Lung (tissue), 11 donors: ENCODE measurements at regions not wholly inside any gene's neighbourhood (a gene's known extent, or its start where the extent isn't known, plus 50 kb on each side); places are given as distances from the start of the nearest gene placed in this dataset.

ENCODE experiments used
- ATAC-seq: fragments of 200-7000 bp; cut with Tn5 transposase; one replicate; pipeline ENCODE4 v1.9.1; 2020; ENCODE audit warnings: moderate number of reproducible peaks; ENCODE audit not compliant: insufficient read depth, low FRiP score
- DNase-seq, 3 donors: peaks; one replicate each; pipeline ENCODE4 v3.0.0-alpha.2; 2013 to 2017
- H3K27ac ChIP-seq, 2 donors: one replicate each; pipeline ENCODE4 v1.5.1; 2013; ENCODE audit warnings: mild to moderate bottlenecking in 2 of 2, moderate library complexity in 2 of 2, control low read depth in 1 of 2, inconsistent platforms in 1 of 2, low read depth in 1 of 2, low read length in 1 of 2
- H3K27me3 ChIP-seq, 3 donors: one replicate each; pipeline ENCODE4 v1.5.1; 2013; ENCODE audit warnings: low read length in 2 of 3; ENCODE audit not compliant: control insufficient read depth in 3 of 3, insufficient read depth in 3 of 3
- H3K36me3 ChIP-seq, 4 donors: one replicate each; pipeline ENCODE4 v1.5.1; 2013; ENCODE audit warnings: low read length in 4 of 4, mild to moderate bottlenecking in 1 of 4, moderate library complexity in 1 of 4; ENCODE audit not compliant: control insufficient read depth in 4 of 4, insufficient read depth in 4 of 4
- H3K4me1 ChIP-seq, 5 donors: one replicate each; pipeline ENCODE4 v1.5.1; 2013; ENCODE audit warnings: low read length in 5 of 5, mild to moderate bottlenecking in 2 of 5, moderate library complexity in 1 of 5; ENCODE audit not compliant: control insufficient read depth in 5 of 5, insufficient read depth in 5 of 5
- H3K4me3 ChIP-seq: one replicate; pipeline ENCODE4 v1.5.1; 2013; ENCODE audit warnings: mild to moderate bottlenecking, control low read depth, moderate library complexity
- H3K9ac ChIP-seq, 2 donors: one replicate each; pipeline ENCODE4 v1.5.1; 2013; ENCODE audit warnings: low read length in 2 of 2, control low read depth in 1 of 2; ENCODE audit not compliant: insufficient read depth in 1 of 2
- H3K9me3 ChIP-seq, 4 donors: one replicate each; pipeline ENCODE4 v1.5.1; 2013; ENCODE audit warnings: low read length in 3 of 4, mild to moderate bottlenecking in 1 of 4, moderate library complexity in 1 of 4; ENCODE audit not compliant: control insufficient read depth in 4 of 4, insufficient read depth in 3 of 4
- CTCF ChIP-seq: IDR thresholded peaks from 2 replicates; pipeline ENCODE4 v1.5.1; 2012; ENCODE audit warnings: mild to moderate bottlenecking; ENCODE audit errors: control extremely low read depth, extremely low read depth
- WGBS, 2 donors: extraction: QIAGEN DNeasy Blood & Tissue Kit; methylation state at CpG; one replicate each; pipeline ENCODE4 v1.1.7; 2013; 5-methylcytosine and 5-hydroxymethylcytosine counted together
- donor health status: control.
- donor health status: control.
- donor health status: Bipolar disorder and iron deficiency.
- donor health status: healthy.
- donor health status: DM: yes; HTN: yes; CAD: no.

- H3K9me3 ChIP-seq: no peaks in the 10 kb centered on the region
- WGBS, 2 donors: 63 to 67% methylated on average over 10 of the region's 10 CpGs
- TF ChIP-seq CTCF: no peak
- peaks cover 0 to 16% (median 0%) of the 10 kb centered on the region in 3 donors for H3K27me3 ChIP-seq
- no peak overlapping the region for H3K27ac ChIP-seq
- H3K4me3 ChIP-seq: no peak overlapping the region
- no peaks in the 10 kb centered on the region for H3K36me3 ChIP-seq
- ATAC-seq (peak; percentile 30), DNase-seq (peak in 2 of 3 donors; percentile 31 to 43)
- H3K9ac ChIP-seq: no peak overlapping the region
- H3K4me1 ChIP-seq: peaks cover 0 to 2% (median 0%) of the 10 kb centered on the region in 5 donors
Measured at GRCh38 chr2:121104721-121105141, 180.3 kb downstream of the TFCP2L1 start.

- TF ChIP-seq CTCF: no peak
- Histone ChIP-seq H3K27ac (no peak overlapping the region), H3K4me1 (no peaks in the 10 kb centered on the region), H3K4me3 (no peak overlapping the region), H3K36me3 (no peaks in the 10 kb centered on the region), H3K9ac (no peak overlapping the region), H3K9me3 (peaks cover 0 to 2% (median 0%) of the 10 kb centered on the region in 4 donors), H3K27me3 (no peaks in the 10 kb centered on the region)
- DNase-seq (no peak), ATAC-seq (no peak)
Measured at GRCh38 chr2:121110924-121111323, 174.1 kb downstream of the TFCP2L1 start.

GRCh38 chr2:121118951-121119350 lies 166.1 kb downstream of the TFCP2L1 start:
- 88 to 94% methylated on average over 7 of the region's 7 CpGs for WGBS, 2 donors
- DNase-seq: no peak
- no peak overlapping the region for H3K4me3 ChIP-seq
- no peak overlapping the region for H3K9ac ChIP-seq
- no peaks in the 10 kb centered on the region for H3K9me3 ChIP-seq
- no peak overlapping the region for H3K27ac ChIP-seq
- H3K36me3 ChIP-seq: no peaks in the 10 kb centered on the region
- no peak for ATAC-seq
- no peaks in the 10 kb centered on the region for H3K27me3 ChIP-seq
- TF ChIP-seq CTCF: no peak
- H3K4me1 ChIP-seq: no peaks in the 10 kb centered on the region

GRCh38 chr2:121120411-121120810 lies 164.6 kb downstream of the TFCP2L1 start:
- no peak for TF ChIP-seq CTCF
- WGBS, 2 donors: 90 to 95% methylated on average over 8 of the region's 8 CpGs
- no peaks in the 10 kb centered on the region for H3K9me3 ChIP-seq
- H3K27me3 ChIP-seq: peaks cover 0 to 2% (median 0%) of the 10 kb centered on the region in 3 donors
- no peak for DNase-seq
- no peak overlapping the region for H3K9ac ChIP-seq
- no peaks in the 10 kb centered on the region for H3K4me1 ChIP-seq
- no peak overlapping the region for H3K27ac ChIP-seq
- no peaks in the 10 kb centered on the region for H3K36me3 ChIP-seq
- ATAC-seq: no peak
- no peak overlapping the region for H3K4me3 ChIP-seq
